GM12878 (cell line): ENCODE measurements at regions not wholly inside any gene's neighbourhood (a gene's known extent, or its start where the extent isn't known, plus 50 kb on each side); places are given as distances from the start of the nearest gene placed in this dataset.

Source experiments
- ATAC-seq: fragments of 200-7000 bp; cut with Tn5 transposase; 3 replicates; pipeline ENCODE4 v1.9.1; 2020; ENCODE audit warnings: mild to moderate bottlenecking, moderate library complexity
- BruUV-seq: library from RNA; stranded (reverse); fragments of 400-500 nt; replicated peaks from 2 replicates; lab custom pipeline; 2021; lab: Mats Ljungman, UMichigan
- CTCF ChIA-PET: fragments of 300-600 bp; sonication (Branson Sonifier 250); formaldehyde crosslinking; extraction: SDS; loops from one replicate; lab custom pipeline; 2021; ENCODE audit warnings: inconsistent platforms; lab: Yijun Ruan, JAX
- POLR2A ChIA-PET: fragments of 350-600 bp; formaldehyde crosslinking; extraction: SDS; loops from one replicate; lab custom pipeline; 2021; ENCODE audit warnings: inconsistent platforms; lab: Charles Lee
- RAD21 ChIA-PET: fragments of 300-600 bp; sonication (Branson Sonifier 250); formaldehyde crosslinking; loops from one replicate; lab custom pipeline; 2023; ENCODE audit warnings: antibody characterized with exemption; ENCODE audit not compliant: unreplicated experiment; lab: Charles Lee
- SMC1A ChIA-PET: fragments of 300-600 bp; sonication (Branson Sonifier 250); formaldehyde crosslinking; loops from one replicate; lab custom pipeline; 2023; ENCODE audit not compliant: unreplicated experiment, uncharacterized antibody; lab: Charles Lee
- DNase-seq: peaks from one replicate; pipeline ENCODE4 v3.0.0-alpha.2; 2011; ENCODE audit warnings: low read depth, low spot score
- FAIRE-seq: peaks from 3 replicates; lab custom pipeline; 2011; peaks lifted over from hg19 to GRCh38; lab: Jason Lieb, UNC
- H2AFZ ChIP-seq: 2 replicates; pipeline ENCODE4 v1.6.0; 2011; ENCODE audit warnings: low read depth, low read length, control low read depth; ENCODE audit not compliant: control insufficient read depth
- H3K27ac ChIP-seq: 2 replicates; pipeline ENCODE4 v1.5.1; 2011; ENCODE audit warnings: control low read depth; ENCODE audit not compliant: control insufficient read depth, insufficient read depth
- H3K27me3 ChIP-seq, 2 experiments: replicated peaks in 1 of 2; 2 replicates each; pipeline versions ENCODE4 v1.6.0 to v1.6.1; 2011; ENCODE audit warnings: low read length in 1 of 2; ENCODE audit not compliant: control insufficient read depth in 2 of 2, insufficient read depth in 2 of 2
- H3K36me3 ChIP-seq, 2 experiments: 2 replicates each; pipeline ENCODE4 v1.5.1; 2011; ENCODE audit warnings: low read length in 1 of 2; ENCODE audit not compliant: control insufficient read depth in 2 of 2, insufficient read depth in 2 of 2
- H3K4me1 ChIP-seq: 2 replicates; pipeline ENCODE4 v1.6.1; 2011; ENCODE audit warnings: mild to moderate bottlenecking, low read length, moderate library complexity, mixed read lengths; ENCODE audit not compliant: control insufficient read depth, insufficient read depth
- H3K4me2 ChIP-seq: 2 replicates; pipeline ENCODE4 v1.6.0; 2011; ENCODE audit warnings: control low read depth; ENCODE audit not compliant: control insufficient read depth, insufficient read depth
- H3K4me3 ChIP-seq: fragments of 200-600 bp; sonication (generic); 2 replicates; pipeline ENCODE4 v1.5.1; 2016
- H3K79me2 ChIP-seq: 2 replicates; pipeline ENCODE4 v1.6.0; 2011; ENCODE audit warnings: low read length; ENCODE audit not compliant: control insufficient read depth, insufficient read depth
- H3K9ac ChIP-seq: 2 replicates; pipeline ENCODE4 v1.8.0; 2011; ENCODE audit warnings: low read length, control low read depth, mixed read lengths; ENCODE audit not compliant: control insufficient read depth, insufficient read depth
- H3K9me3 ChIP-seq: replicated peaks from 3 replicates; pipeline ENCODE4 v1.5.1; 2011; ENCODE audit warnings: mild to moderate bottlenecking, low read length; ENCODE audit not compliant: control insufficient read depth, insufficient read depth
- H4K20me1 ChIP-seq: 2 replicates; pipeline ENCODE4 v1.6.0; 2011; ENCODE audit not compliant: control insufficient read depth, insufficient read depth
- CBX5 ChIP-seq: sonication (generic); IDR thresholded peaks from 2 replicates; pipeline ENCODE4 v1.6.1; 2016; ENCODE audit warnings: low read depth, moderate library complexity, mild to moderate bottlenecking, inconsistent platforms
- ESRRA ChIP-seq: IDR thresholded peaks from 2 replicates; pipeline ENCODE4 v1.6.1; 2012; ENCODE audit warnings: mild to moderate bottlenecking, low read length, improper control_type of control experiment
- NRF1 ChIP-seq: conservative IDR thresholded peaks from 2 replicates; pipeline ENCODE4 v1.6.1; 2011; ENCODE audit warnings: mild to moderate bottlenecking, low read depth, low read length, improper control_type of control experiment
- SMAD1 ChIP-seq: fragments of 450-650 bp; IDR thresholded peaks from 2 replicates; pipeline ENCODE4 v1.6.1; 2018; ENCODE audit warnings: mild to moderate bottlenecking, low read depth; ENCODE audit not compliant: partially characterized antibody
- WGBS: methylation state at CpG from one replicate; pipeline ENCODE4 v1.1.6; 2016; ENCODE audit warnings: low lambda C conversion rate; ENCODE audit not compliant: insufficient replicate concordance, insufficient coverage; ENCODE audit errors: missing lambda C conversion rate; 5-methylcytosine and 5-hydroxymethylcytosine counted together
- in situ Hi-C: fragments of 300-500 bp; cut with MboI; formaldehyde crosslinking; loops from 9 replicates; pipeline ENCODE4 v1.14.3; 2018; ENCODE audit warnings: mixed read lengths
- intact Hi-C: fragments of 100-400 bp; cut with micrococcal nuclease; formaldehyde crosslinking; loops from one replicate; pipeline ENCODE4 v1.14.2; 2022; ENCODE audit not compliant: unreplicated experiment
- TF ChIP-seq, protein P1 (sequence below): fragments of 450-650 bp; conservative IDR thresholded peaks from 2 replicates; pipeline ENCODE4 v1.6.1; 2017; ENCODE audit warnings: mild to moderate bottlenecking, moderate library complexity
- TF ChIP-seq, protein P2 (sequence below): fragments of 450-650 bp; formaldehyde crosslinking; IDR thresholded peaks from 2 replicates; pipeline ENCODE4 v1.4.0; 2020; ENCODE audit warnings: mild to moderate bottlenecking, moderate library complexity

DNA sequence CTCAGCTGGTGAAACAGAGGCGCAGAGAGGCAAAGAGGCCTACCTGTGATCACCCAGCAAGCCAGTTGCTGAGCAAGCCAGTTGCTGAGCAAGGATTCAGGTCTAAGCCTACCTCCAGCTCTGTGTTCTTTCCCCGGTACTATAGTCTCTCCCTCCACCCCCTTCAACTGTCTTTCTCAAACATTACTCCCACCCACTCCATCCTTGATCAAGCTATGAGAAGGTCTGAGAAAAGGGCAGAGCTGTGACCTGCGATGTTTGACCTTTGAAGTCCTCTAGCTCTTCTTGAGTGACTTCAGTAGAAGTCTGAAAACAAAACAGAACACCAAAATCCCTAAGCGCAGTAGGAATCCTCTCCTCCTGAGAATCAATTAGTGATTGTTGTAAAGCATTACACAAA, 665.2 kb upstream of the ID2 start:
- H3K79me2 ChIP-seq = no peaks in the 10 kb centered on the region
- CTCF ChIA-PET = no interaction called here
- H3K36me3 ChIP-seq = no peaks in the 10 kb centered on the region
- POLR2A ChIA-PET = no interaction called here
- FAIRE-seq = no peak
- no peak overlapping the region for H3K9ac ChIP-seq
- WGBS = 38% methylated on average over 4 of the region's 4 CpGs
- ATAC-seq = no peak
- intact Hi-C loops (no loop called here), in situ Hi-C loops (no loop called here)
- SMC1A ChIA-PET = interaction anchor here (0.6 to 2.1 kb wide), 8 partner anchors 10 to 589 kb away, joined by 3 to 7 read pairs (median 4); no protein-coding TSS in a partner anchor
- no peaks in the 10 kb centered on the region for H3K27me3 ChIP-seq
- no peak for DNase-seq
- RAD21 ChIA-PET = interaction anchor here (1.1 kb wide), 1 partner anchor 13 kb away, joined by 4 read pairs; no protein-coding TSS in a partner anchor
- no peaks in the 10 kb centered on the region for H3K4me1 ChIP-seq
- BruUV-seq = no TSS peak
- H4K20me1 ChIP-seq = no peaks in the 10 kb centered on the region
- no peak overlapping the region for H3K4me3 ChIP-seq
- peaks cover 2% of the 10 kb centered on the region; the same call in 2 of the 3 replicates for H3K9me3 ChIP-seq
- TF ChIP-seq CBX5 = no peak
- no peak for TF ChIP-seq ESRRA
- no peak for TF ChIP-seq SMAD1
- TF ChIP-seq, protein P1, sequence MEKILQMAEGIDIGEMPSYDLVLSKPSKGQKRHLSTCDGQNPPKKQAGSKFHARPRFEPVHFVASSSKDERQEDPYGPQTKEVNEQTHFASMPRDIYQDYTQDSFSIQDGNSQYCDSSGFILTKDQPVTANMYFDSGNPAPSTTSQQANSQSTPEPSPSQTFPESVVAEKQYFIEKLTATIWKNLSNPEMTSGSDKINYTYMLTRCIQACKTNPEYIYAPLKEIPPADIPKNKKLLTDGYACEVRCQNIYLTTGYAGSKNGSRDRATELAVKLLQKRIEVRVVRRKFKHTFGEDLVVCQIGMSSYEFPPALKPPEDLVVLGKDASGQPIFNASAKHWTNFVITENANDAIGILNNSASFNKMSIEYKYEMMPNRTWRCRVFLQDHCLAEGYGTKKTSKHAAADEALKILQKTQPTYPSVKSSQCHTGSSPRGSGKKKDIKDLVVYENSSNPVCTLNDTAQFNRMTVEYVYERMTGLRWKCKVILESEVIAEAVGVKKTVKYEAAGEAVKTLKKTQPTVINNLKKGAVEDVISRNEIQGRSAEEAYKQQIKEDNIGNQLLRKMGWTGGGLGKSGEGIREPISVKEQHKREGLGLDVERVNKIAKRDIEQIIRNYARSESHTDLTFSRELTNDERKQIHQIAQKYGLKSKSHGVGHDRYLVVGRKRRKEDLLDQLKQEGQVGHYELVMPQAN = no peak
- TF ChIP-seq, protein P2, sequence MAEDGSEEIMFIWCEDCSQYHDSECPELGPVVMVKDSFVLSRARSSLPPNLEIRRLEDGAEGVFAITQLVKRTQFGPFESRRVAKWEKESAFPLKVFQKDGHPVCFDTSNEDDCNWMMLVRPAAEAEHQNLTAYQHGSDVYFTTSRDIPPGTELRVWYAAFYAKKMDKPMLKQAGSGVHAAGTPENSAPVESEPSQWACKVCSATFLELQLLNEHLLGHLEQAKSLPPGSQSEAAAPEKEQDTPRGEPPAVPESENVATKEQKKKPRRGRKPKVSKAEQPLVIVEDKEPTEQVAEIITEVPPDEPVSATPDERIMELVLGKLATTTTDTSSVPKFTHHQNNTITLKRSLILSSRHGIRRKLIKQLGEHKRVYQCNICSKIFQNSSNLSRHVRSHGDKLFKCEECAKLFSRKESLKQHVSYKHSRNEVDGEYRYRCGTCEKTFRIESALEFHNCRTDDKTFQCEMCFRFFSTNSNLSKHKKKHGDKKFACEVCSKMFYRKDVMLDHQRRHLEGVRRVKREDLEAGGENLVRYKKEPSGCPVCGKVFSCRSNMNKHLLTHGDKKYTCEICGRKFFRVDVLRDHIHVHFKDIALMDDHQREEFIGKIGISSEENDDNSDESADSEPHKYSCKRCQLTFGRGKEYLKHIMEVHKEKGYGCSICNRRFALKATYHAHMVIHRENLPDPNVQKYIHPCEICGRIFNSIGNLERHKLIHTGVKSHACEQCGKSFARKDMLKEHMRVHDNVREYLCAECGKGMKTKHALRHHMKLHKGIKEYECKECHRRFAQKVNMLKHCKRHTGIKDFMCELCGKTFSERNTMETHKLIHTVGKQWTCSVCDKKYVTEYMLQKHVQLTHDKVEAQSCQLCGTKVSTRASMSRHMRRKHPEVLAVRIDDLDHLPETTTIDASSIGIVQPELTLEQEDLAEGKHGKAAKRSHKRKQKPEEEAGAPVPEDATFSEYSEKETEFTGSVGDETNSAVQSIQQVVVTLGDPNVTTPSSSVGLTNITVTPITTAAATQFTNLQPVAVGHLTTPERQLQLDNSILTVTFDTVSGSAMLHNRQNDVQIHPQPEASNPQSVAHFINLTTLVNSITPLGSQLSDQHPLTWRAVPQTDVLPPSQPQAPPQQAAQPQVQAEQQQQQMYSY = no peak
- no peak for TF ChIP-seq NRF1
- H3K27ac ChIP-seq = no peak overlapping the region
- no peak overlapping the region for H2AFZ ChIP-seq
- no peak overlapping the region for H3K4me2 ChIP-seq
